ENCODE measurements at regions not wholly inside any gene's neighbourhood (a gene's known extent, or its start where the extent isn't known, plus 50 kb on each side); places are given as distances from the start of the nearest gene placed in this dataset.

DNA sequence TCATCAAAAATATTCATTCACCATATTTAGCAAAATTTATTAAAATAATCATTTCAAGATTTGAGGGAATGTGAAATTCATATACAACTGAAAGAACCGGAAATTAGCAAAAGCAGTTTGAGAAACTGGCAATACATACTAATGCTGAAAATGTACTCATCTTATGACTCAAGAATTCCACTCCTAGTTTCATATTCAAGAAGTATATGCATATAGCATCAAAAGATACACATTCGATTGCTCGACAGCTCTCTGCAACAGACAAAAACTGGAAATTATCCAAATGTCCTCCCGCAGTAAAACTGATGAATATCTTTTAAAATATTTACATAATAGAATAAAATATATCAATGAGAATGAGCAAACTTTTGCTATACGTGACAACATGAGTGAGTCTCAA is 189.2 kb upstream of the MGAT4C start:
- no peak for TF ChIP-seq CTCF (IDR thresholded peaks at IDR 0.05; ENCODE audit: low read length)
- TF ChIP-seq EZH2 (IDR thresholded peaks at IDR 0.05; ENCODE audit: borderline replicate concordance, low read length) = no peak

Data from OCI-LY1 (cell line).